ENCODE measurements at regions not wholly inside any gene's neighbourhood (a gene's known extent, or its start where the extent isn't known, plus 50 kb on each side); places are given as distances from the start of the nearest gene placed in this dataset.

- TF ChIP-seq, protein P1, sequence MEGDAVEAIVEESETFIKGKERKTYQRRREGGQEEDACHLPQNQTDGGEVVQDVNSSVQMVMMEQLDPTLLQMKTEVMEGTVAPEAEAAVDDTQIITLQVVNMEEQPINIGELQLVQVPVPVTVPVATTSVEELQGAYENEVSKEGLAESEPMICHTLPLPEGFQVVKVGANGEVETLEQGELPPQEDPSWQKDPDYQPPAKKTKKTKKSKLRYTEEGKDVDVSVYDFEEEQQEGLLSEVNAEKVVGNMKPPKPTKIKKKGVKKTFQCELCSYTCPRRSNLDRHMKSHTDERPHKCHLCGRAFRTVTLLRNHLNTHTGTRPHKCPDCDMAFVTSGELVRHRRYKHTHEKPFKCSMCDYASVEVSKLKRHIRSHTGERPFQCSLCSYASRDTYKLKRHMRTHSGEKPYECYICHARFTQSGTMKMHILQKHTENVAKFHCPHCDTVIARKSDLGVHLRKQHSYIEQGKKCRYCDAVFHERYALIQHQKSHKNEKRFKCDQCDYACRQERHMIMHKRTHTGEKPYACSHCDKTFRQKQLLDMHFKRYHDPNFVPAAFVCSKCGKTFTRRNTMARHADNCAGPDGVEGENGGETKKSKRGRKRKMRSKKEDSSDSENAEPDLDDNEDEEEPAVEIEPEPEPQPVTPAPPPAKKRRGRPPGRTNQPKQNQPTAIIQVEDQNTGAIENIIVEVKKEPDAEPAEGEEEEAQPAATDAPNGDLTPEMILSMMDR (IDR thresholded peaks at IDR 0.05; ENCODE audit: borderline replicate concordance, extremely low read depth, low read length, poor library complexity, severe bottlenecking) = no peak
- TF ChIP-seq EZH2 (IDR thresholded peaks at IDR 0.05; ENCODE audit: borderline replicate concordance, low read depth, low read length, severe bottlenecking) = no peak
Measured at GRCh38 chr7:22670422-22670815, 56.6 kb upstream of the IL6 start.

All from DND-41 (cell line).